ENCODE measurements at regions not wholly inside any gene's neighbourhood (a gene's known extent, or its start where the extent isn't known, plus 50 kb on each side); places are given as distances from the start of the nearest gene placed in this dataset.

- no peak for TF ChIP-seq EZH2 (IDR thresholded peaks at IDR 0.05; ENCODE audit: borderline replicate concordance, insufficient read depth, low read depth, low read length, poor library complexity, severe bottlenecking)
- TF ChIP-seq, protein P1, sequence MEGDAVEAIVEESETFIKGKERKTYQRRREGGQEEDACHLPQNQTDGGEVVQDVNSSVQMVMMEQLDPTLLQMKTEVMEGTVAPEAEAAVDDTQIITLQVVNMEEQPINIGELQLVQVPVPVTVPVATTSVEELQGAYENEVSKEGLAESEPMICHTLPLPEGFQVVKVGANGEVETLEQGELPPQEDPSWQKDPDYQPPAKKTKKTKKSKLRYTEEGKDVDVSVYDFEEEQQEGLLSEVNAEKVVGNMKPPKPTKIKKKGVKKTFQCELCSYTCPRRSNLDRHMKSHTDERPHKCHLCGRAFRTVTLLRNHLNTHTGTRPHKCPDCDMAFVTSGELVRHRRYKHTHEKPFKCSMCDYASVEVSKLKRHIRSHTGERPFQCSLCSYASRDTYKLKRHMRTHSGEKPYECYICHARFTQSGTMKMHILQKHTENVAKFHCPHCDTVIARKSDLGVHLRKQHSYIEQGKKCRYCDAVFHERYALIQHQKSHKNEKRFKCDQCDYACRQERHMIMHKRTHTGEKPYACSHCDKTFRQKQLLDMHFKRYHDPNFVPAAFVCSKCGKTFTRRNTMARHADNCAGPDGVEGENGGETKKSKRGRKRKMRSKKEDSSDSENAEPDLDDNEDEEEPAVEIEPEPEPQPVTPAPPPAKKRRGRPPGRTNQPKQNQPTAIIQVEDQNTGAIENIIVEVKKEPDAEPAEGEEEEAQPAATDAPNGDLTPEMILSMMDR (IDR thresholded peaks at IDR 0.05): no peak
Observed at GRCh38 chr14:106501898-106502297, 975.5 kb downstream of the TMEM121 start.
